ENCODE measurements at regions not wholly inside any gene's neighbourhood (a gene's known extent, or its start where the extent isn't known, plus 50 kb on each side); places are given as distances from the start of the nearest gene placed in this dataset.

GRCh38 chr14:98897605-98898309 lies 374.2 kb downstream of the BCL11B start:
- no TSS peak for BruUV-seq (replicated peaks)
- H3K14ac ChIP-seq (replicated peaks; ENCODE audit: low read depth, low read length): no peak overlapping the region
- no peak overlapping the region for H3K4ac ChIP-seq (ENCODE audit: low read depth, low read length)
- WGBS, 2 experiments (ENCODE audit: extremely low coverage in 2 of 2, insufficient read length in 1 of 2): 44% methylated on average over 3 of the region's 7 CpGs; no CpG with 5 or more reads in 1 of the 2 experiments
- no peak overlapping the region for H3K23ac ChIP-seq (ENCODE audit: low read depth, low read length)
- H2AFZ ChIP-seq (replicated peaks; ENCODE audit: low read length, poor library complexity): no peak overlapping the region
- peaks cover 45% of the 10 kb centered on the region for H3K9me3 ChIP-seq (ENCODE audit: control insufficient read depth, insufficient read depth, low read length)
- DNase-seq (no peak), ATAC-seq (ENCODE audit: low read depth) (no peak)
- no peak overlapping the region for H2AK9ac ChIP-seq (replicated peaks; ENCODE audit: low read depth, low read length, poor library complexity)
- no peaks in the 10 kb centered on the region for H3K79me1 ChIP-seq (ENCODE audit: low read depth in 1 of 2, low read length in 2 of 2)
- H4K5ac ChIP-seq (ENCODE audit: low read depth, low read length): no peak overlapping the region
- no peak overlapping the region for H2BK15ac ChIP-seq (ENCODE audit: low read depth, low read length)
- dilution Hi-C loops (cut with HindIII; ENCODE audit: low sequenced_read_pairs, unreplicated experiment) (no loop called here), in situ Hi-C loops (cut with MboI; ENCODE audit: low sequenced_read_pairs) (no loop called here), intact Hi-C loops (cut with micrococcal nuclease) (no loop called here)
- H4K91ac ChIP-seq (ENCODE audit: insufficient read depth, low read depth, low read length): no peak overlapping the region
- H2BK120ac ChIP-seq (ENCODE audit: low read depth, low read length): no peak overlapping the region
- no peaks in the 10 kb centered on the region for H4K20me1 ChIP-seq (ENCODE audit: insufficient read depth, low read length)
- CTCF ChIA-PET: no interaction called here
- POLR2A ChIA-PET (ENCODE audit: unreplicated experiment): no interaction called here
- H2BK20ac ChIP-seq (ENCODE audit: low read depth, low read length): no peak overlapping the region
- no peak overlapping the region for H2BK5ac ChIP-seq (ENCODE audit: low read depth, low read length, poor library complexity, severe bottlenecking)
- no peaks in the 10 kb centered on the region for H3K27me3 ChIP-seq (ENCODE audit: control insufficient read depth, insufficient read depth, low read length)
- no peaks in the 10 kb centered on the region for H3K36me3 ChIP-seq (ENCODE audit: control insufficient read depth, insufficient read depth, low read length)
- H3K9me1 ChIP-seq (ENCODE audit: insufficient read depth, low read length): no peaks in the 10 kb centered on the region
- H3K18ac ChIP-seq (ENCODE audit: low read depth, low read length): no peak overlapping the region
- no peak overlapping the region for H3K4me3 ChIP-seq (ENCODE audit: insufficient read depth, low read depth, low read length)
- no peak overlapping the region for H3K27ac ChIP-seq (ENCODE audit: insufficient read depth, low read length)
- no peak overlapping the region for H2AK5ac ChIP-seq (ENCODE audit: low read depth, low read length)
- no peak overlapping the region for H3K56ac ChIP-seq (ENCODE audit: extremely low read depth, insufficient read depth, low read length)
- H3K9ac ChIP-seq (ENCODE audit: low read depth, low read length): no peak overlapping the region
- H3K4me2 ChIP-seq (ENCODE audit: low read depth, low read length): no peak overlapping the region
- TF ChIP-seq MAFK (IDR thresholded peaks at IDR 0.05; ENCODE audit: low read depth, low read length) (no peak), RCOR1 (IDR thresholded peaks at IDR 0.05; ENCODE audit: insufficient replicate concordance, low read length) (no peak), SMC3 (IDR thresholded peaks at IDR 0.05; ENCODE audit: low read depth, low read length) (no peak), NFE2L2 (IDR thresholded peaks at IDR 0.05; ENCODE audit: low read depth, low read length) (no peak), CEBPB (IDR thresholded peaks at IDR 0.05; ENCODE audit: low read depth, low read length) (no peak)
- TF ChIP-seq, protein P1, sequence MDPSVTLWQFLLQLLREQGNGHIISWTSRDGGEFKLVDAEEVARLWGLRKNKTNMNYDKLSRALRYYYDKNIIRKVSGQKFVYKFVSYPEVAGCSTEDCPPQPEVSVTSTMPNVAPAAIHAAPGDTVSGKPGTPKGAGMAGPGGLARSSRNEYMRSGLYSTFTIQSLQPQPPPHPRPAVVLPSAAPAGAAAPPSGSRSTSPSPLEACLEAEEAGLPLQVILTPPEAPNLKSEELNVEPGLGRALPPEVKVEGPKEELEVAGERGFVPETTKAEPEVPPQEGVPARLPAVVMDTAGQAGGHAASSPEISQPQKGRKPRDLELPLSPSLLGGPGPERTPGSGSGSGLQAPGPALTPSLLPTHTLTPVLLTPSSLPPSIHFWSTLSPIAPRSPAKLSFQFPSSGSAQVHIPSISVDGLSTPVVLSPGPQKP (IDR thresholded peaks at IDR 0.05; ENCODE audit: borderline replicate concordance, low read depth, low read length): no peak
- TF ChIP-seq, protein P2, sequence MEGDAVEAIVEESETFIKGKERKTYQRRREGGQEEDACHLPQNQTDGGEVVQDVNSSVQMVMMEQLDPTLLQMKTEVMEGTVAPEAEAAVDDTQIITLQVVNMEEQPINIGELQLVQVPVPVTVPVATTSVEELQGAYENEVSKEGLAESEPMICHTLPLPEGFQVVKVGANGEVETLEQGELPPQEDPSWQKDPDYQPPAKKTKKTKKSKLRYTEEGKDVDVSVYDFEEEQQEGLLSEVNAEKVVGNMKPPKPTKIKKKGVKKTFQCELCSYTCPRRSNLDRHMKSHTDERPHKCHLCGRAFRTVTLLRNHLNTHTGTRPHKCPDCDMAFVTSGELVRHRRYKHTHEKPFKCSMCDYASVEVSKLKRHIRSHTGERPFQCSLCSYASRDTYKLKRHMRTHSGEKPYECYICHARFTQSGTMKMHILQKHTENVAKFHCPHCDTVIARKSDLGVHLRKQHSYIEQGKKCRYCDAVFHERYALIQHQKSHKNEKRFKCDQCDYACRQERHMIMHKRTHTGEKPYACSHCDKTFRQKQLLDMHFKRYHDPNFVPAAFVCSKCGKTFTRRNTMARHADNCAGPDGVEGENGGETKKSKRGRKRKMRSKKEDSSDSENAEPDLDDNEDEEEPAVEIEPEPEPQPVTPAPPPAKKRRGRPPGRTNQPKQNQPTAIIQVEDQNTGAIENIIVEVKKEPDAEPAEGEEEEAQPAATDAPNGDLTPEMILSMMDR (conservative IDR thresholded peaks at IDR 0.05; ENCODE audit: low read depth, low read length): no peak
- H4K8ac ChIP-seq (ENCODE audit: low read depth in 2 of 2, low read length in 2 of 2): no peak overlapping the region
- no peaks in the 10 kb centered on the region for H3K4me1 ChIP-seq (ENCODE audit: control insufficient read depth, insufficient read depth, low read length)

All from IMR-90 (cell line).